WTC11 (cell line): ENCODE measurements at regions not wholly inside any gene's neighbourhood (a gene's known extent, or its start where the extent isn't known, plus 50 kb on each side); places are given as distances from the start of the nearest gene placed in this dataset.

Experiments
- ATAC-seq: fragments of 200-7000 bp; cut with Tn5 transposase; 2 replicates; pipeline ENCODE4 v1.10.0; 2021; ENCODE audit warnings: mild to moderate bottlenecking, moderate library complexity
- CTCF ChIA-PET: fragments of 300-600 bp; sonication (Branson Sonifier 250); formaldehyde crosslinking; loops from one replicate; lab custom pipeline; 2021; ENCODE audit warnings: antibody characterized with exemption; lab: Charles Lee
- POLR2A ChIA-PET: fragments of 350-600 bp; sonication (Branson Sonifier 250); formaldehyde crosslinking; loops from one replicate; lab custom pipeline; 2021; ENCODE audit warnings: antibody characterized with exemption; lab: Charles Lee
- DNase-seq: peaks from one replicate; pipeline ENCODE4 v3.0.0; 2021; ENCODE audit warnings: low spot score
- H3K27ac Mint-ChIP-seq: 2 replicates; pipeline ENCODE4 v1.8.0; 2021; ENCODE audit warnings: mixed read lengths
- H3K27me3 Mint-ChIP-seq: 2 replicates; pipeline ENCODE4 v1.8.0; 2021; ENCODE audit warnings: low read depth, mild to moderate bottlenecking, moderate library complexity, mixed read lengths
- H3K36me3 Mint-ChIP-seq: 2 replicates; pipeline ENCODE4 v1.8.0; 2021; ENCODE audit warnings: mixed read lengths
- H3K4me1 Mint-ChIP-seq: 2 replicates; pipeline ENCODE4 v1.8.0; 2022; ENCODE audit warnings: mixed read lengths
- H3K4me3 Mint-ChIP-seq: 2 replicates; pipeline ENCODE4 v1.8.0; 2021; ENCODE audit warnings: mild to moderate bottlenecking, moderate library complexity, mixed read lengths
- H3K9me3 Mint-ChIP-seq: 2 replicates; pipeline ENCODE4 v1.8.0; 2021; ENCODE audit warnings: mixed read lengths
- ARID4B ChIP-seq: sonication (generic); formaldehyde crosslinking; IDR thresholded peaks from 2 replicates; pipeline ENCODE4 v1.8.0; 2023; ENCODE audit warnings: missing genetic modification reagents, mild to moderate bottlenecking, borderline replicate concordance
- ATF2 ChIP-seq: sonication (generic); formaldehyde crosslinking; IDR thresholded peaks from 2 replicates; pipeline ENCODE4 v1.8.1; 2022; ENCODE audit warnings: low read depth, missing genetic modification reagents, borderline replicate concordance
- CDX4 ChIP-seq: fragments of 250-450 bp; sonication (Bioruptor Pico); IDR thresholded peaks from 2 replicates; pipeline ENCODE4 v1.9.0; 2021; ENCODE audit warnings: moderate library complexity, mild to moderate bottlenecking, inconsistent platforms, borderline replicate concordance
- CREM ChIP-seq: sonication (generic); formaldehyde crosslinking; IDR thresholded peaks from 2 replicates; pipeline ENCODE4 v1.8.1; 2022; ENCODE audit warnings: mild to moderate bottlenecking, missing genetic modification reagents, moderate library complexity
- E2F1 ChIP-seq: sonication (generic); formaldehyde crosslinking; IDR thresholded peaks from 2 replicates; pipeline ENCODE4 v1.8.0; 2022; ENCODE audit warnings: mild to moderate bottlenecking, missing genetic modification reagents
- E2F5 ChIP-seq: sonication (generic); formaldehyde crosslinking; IDR thresholded peaks from 2 replicates; pipeline ENCODE4 v1.8.1; 2022; ENCODE audit warnings: mild to moderate bottlenecking, moderate library complexity, missing genetic modification reagents
- FOXP1 ChIP-seq: sonication (generic); formaldehyde crosslinking; IDR thresholded peaks from 2 replicates; pipeline ENCODE4 v1.8.0; 2022; ENCODE audit warnings: missing genetic modification reagents, mild to moderate bottlenecking, moderate library complexity, borderline replicate concordance
- GABPB1 ChIP-seq: sonication (generic); formaldehyde crosslinking; IDR thresholded peaks from 2 replicates; pipeline ENCODE4 v1.8.1; 2023; ENCODE audit warnings: mild to moderate bottlenecking, missing genetic modification reagents
- JAZF1 ChIP-seq: fragments of 250-450 bp; sonication (Bioruptor Pico); IDR thresholded peaks from 2 replicates; pipeline ENCODE4 v1.9.0; 2021; ENCODE audit warnings: moderate library complexity, mild to moderate bottlenecking, inconsistent platforms
- NR1H2 ChIP-seq: sonication (generic); formaldehyde crosslinking; IDR thresholded peaks from 2 replicates; pipeline ENCODE4 v1.9.0; 2021; ENCODE audit warnings: mild to moderate bottlenecking, moderate library complexity, missing genetic modification reagents
- RORB ChIP-seq: fragments of 250-450 bp; sonication (Bioruptor Pico); IDR thresholded peaks from 2 replicates; pipeline ENCODE4 v1.9.0; 2021; ENCODE audit warnings: mild to moderate bottlenecking
- SMAD4 ChIP-seq: sonication (generic); formaldehyde crosslinking; IDR thresholded peaks from 2 replicates; pipeline ENCODE4 v1.8.0; 2022; ENCODE audit warnings: mild to moderate bottlenecking, missing genetic modification reagents
- USF2 ChIP-seq: sonication (generic); formaldehyde crosslinking; IDR thresholded peaks from 2 replicates; pipeline ENCODE4 v1.8.1; 2023; ENCODE audit warnings: mild to moderate bottlenecking, missing genetic modification reagents, moderate library complexity
- ZMAT4 ChIP-seq: fragments of 250-450 bp; sonication (Bioruptor Pico); IDR thresholded peaks from 2 replicates; pipeline ENCODE4 v1.9.0; 2021; ENCODE audit warnings: mild to moderate bottlenecking
- ZNF423 ChIP-seq: fragments of 250-450 bp; sonication (Bioruptor Pico); IDR thresholded peaks from 2 replicates; pipeline ENCODE4 v2.1.2; 2022; ENCODE audit warnings: mild to moderate bottlenecking, moderate library complexity
- ZNF532 ChIP-seq: fragments of 250-450 bp; sonication (Bioruptor Pico); IDR thresholded peaks from 2 replicates; pipeline ENCODE4 v1.9.0; 2021; ENCODE audit warnings: mild to moderate bottlenecking, borderline replicate concordance

- TF ChIP-seq FOXP1 (CRISPR knock-in tag) = no peak
Observed at GRCh38 chr6:165186441-165187205, 122.8 kb downstream of the C6orf118 start (continued).

- no peak overlapping the region for H3K27ac Mint-ChIP-seq
- no peaks in the 10 kb centered on the region for H3K27me3 Mint-ChIP-seq
- no peaks in the 10 kb centered on the region for H3K4me1 Mint-ChIP-seq
- TF ChIP-seq JAZF1 (CRISPR knock-in tag) = no peak
- TF ChIP-seq ZMAT4 (CRISPR knock-in tag) = no peak
- no peak for TF ChIP-seq E2F5 (CRISPR knock-in tag)
- no peak for TF ChIP-seq ATF2
- no peak for TF ChIP-seq CDX4
- no peak for TF ChIP-seq ZNF532 (CRISPR knock-in tag)
- TF ChIP-seq USF2 (CRISPR knock-in tag) = no peak
- TF ChIP-seq ARID4B = no peak
- TF ChIP-seq E2F1 (CRISPR knock-in tag) = no peak
- no peak for TF ChIP-seq NR1H2 (CRISPR knock-in tag)
- no peak for TF ChIP-seq SMAD4 (CRISPR knock-in tag)
- TF ChIP-seq GABPB1 (CRISPR knock-in tag) = no peak
- no peak for TF ChIP-seq ZNF423 (CRISPR knock-in tag)
- no peak for TF ChIP-seq RORB (CRISPR knock-in tag)
- no peak for TF ChIP-seq CREM (CRISPR knock-in tag)
- peaks cover 28% of the 10 kb centered on the region for H3K9me3 Mint-ChIP-seq
- DNase-seq (no peak), ATAC-seq (no peak)
- POLR2A ChIA-PET = no interaction called here
- H3K4me3 Mint-ChIP-seq = no peak overlapping the region
- CTCF ChIA-PET = no interaction called here
- peaks cover 10% of the 10 kb centered on the region for H3K36me3 Mint-ChIP-seq
Observed at GRCh38 chr6:165186041-165186440, 123.4 kb downstream of the C6orf118 start.
